ENCODE measurements at regions not wholly inside any gene's neighbourhood (a gene's known extent, or its start where the extent isn't known, plus 50 kb on each side); places are given as distances from the start of the nearest gene placed in this dataset.

DNA sequence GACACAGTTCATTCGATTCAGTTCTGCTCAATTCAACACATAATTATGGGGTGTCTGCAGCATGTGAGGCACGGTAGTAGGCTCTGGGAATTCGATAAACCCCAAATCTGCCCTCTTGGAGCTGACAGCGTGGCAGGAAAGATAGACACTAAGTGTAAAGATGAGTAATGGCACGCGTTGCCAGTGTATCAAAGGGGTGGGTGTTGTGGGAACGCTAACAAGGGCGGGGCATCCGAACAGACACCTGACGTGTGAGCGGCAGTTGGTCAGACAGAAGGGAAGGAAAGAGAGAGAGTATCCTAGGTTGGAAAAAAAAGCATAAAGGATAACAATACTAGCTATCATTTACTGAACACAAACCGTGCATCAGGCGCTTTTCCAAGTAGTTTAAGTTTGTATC, 125.7 kb upstream of the HAAO start:
- DNase-seq (ENCODE audit: low read depth) = no peak

DNA sequence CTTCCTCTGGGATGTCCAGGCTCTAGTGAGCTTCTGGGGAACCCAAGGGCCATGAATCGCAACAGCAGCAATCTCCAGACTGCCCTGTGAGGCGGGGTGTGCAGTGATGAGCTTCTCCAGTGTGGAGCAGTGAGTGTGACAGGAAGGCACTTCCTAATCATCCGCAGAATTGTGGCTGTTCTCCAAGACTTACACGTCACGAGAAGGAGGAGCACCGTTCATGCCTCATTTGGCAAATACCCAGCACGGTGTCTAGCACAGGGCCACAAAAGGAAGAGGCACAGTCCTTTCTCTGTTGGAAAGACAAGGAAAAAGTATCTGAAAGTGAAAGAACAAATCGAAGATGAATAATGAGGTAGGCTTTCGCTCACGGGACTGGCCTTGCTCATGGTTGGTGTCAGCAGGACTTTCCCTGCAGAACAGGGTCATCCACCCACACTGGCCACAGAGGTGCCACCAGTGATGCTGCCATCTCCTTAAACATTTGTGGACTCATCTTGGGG, 125.1 kb upstream of the HAAO start:
- DNase-seq (ENCODE audit: low read depth) = peak; percentile 69

DNA sequence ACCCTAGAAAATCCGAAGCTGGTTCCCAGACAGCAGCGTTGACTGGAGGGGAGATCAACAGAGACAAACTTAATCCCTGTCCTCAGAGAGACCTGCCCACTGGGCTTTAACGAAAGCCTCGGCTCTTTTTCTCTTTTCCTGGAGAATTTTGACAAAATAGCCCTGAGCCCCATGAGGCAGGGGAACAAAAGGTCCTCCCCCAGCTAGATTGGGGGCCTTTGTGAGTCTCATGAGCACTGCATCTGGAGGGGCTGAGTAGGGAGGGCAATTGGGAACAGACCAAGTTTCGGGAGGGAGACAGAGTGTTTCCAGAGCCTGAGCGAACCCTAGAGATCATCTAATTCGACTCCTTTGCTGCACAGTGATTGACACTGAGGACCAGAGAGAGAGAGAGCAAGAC, 123.9 kb upstream of the HAAO start:
- no peak for DNase-seq (ENCODE audit: low read depth)

GRCh38 chr2:42914860-42915259, 122.5 kb upstream of the HAAO start:
- no peak for DNase-seq (ENCODE audit: low read depth)

DNA sequence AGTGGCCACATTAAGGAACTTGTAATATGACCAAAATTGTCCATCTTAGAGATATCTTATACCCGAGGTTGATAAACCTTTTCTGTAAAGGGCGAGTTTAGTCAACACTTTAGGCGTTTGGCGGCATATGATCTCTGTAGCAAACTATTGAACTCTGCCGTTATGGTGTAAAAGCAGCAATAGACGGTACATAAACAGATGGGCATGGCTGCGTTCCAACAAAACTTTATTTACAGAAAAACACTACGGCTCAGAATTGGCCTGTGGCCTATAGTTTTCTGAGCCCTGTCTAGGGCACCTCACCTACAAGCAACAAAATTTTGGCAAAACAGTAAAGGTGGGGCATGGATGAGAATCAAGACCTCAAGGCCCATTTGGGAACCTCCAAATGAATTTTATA, 121.9 kb upstream of the HAAO start:
- DNase-seq (ENCODE audit: low read depth) = no peak

GRCh38 chr2:42913280-42913878, 121.0 kb upstream of the HAAO start:
- DNase-seq (ENCODE audit: low read depth) = no peak

- DNase-seq (ENCODE audit: low read depth) = no peak
These were observed 118.4 kb upstream of the HAAO start for GRCh38 chr2:42910645-42911405.

- no peak for DNase-seq (ENCODE audit: low read depth)
These were observed 117.6 kb upstream of the HAAO start for GRCh38 chr2:42909966-42910365.

- DNase-seq (ENCODE audit: low read depth) = no peak
These were observed 116.3 kb upstream of the HAAO start for GRCh38 chr2:42908518-42909200.

- DNase-seq (ENCODE audit: low read depth) = no peak
These were observed 115.5 kb upstream of the HAAO start for GRCh38 chr2:42907835-42908234.

DNA sequence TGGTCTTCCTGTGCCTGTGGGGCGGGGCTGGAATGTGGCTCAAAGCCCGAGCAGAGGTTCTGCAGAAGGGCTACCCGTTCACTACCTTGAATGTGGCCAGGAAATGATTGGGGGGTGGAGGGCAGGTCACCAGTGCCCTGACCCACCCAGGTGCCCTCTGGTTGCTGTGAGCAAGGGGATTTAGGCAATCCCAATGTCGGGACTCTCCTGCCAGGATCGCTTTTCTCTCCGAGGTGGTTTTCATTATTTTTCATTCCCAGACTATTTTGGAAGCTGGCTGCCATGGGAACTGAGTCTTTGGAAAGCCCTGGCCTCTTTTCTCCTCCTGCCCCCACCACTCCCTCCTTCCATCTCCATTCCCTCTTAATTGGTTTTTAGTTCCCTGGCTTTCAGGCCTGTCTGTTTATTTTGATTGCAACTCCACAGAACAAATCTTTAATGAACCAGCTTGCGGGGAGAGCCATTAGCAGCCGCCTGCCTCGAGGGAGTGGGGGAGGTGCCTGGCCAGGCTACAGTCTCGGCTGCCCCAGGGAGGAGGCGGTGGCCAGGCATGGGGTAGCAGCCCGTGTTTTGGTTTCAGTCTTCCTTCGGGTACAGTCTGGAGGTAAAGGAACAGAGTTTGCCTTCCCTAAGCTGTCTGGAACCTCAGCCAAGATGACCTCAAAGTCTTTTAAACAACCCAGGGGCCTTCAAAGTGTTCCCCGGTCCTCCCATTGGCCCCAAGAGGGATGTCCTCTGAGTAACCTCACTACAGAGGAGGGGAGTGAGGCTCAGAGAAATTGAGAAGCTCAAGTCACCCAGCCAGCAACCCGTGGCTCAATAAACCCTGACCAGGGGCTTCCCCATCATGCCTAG, 114.4 kb upstream of the HAAO start:
- DNase-seq (ENCODE audit: low read depth) = peak; percentile 70

- no peak for DNase-seq (ENCODE audit: low read depth)
These were observed 113.8 kb upstream of the HAAO start for GRCh38 chr2:42906111-42906556.

- peak; percentile 62 for DNase-seq (ENCODE audit: low read depth)
These were observed 113.1 kb upstream of the HAAO start for GRCh38 chr2:42905341-42906110.

- DNase-seq (ENCODE audit: low read depth) = no peak
These were observed 112.1 kb upstream of the HAAO start for GRCh38 chr2:42904576-42904876.

GRCh38 chr2:42903821-42904575, 111.6 kb upstream of the HAAO start:
- DNase-seq (ENCODE audit: low read depth) = no peak

- no peak for DNase-seq (ENCODE audit: low read depth)
These were observed 110.7 kb upstream of the HAAO start for GRCh38 chr2:42902939-42903709.

DNA sequence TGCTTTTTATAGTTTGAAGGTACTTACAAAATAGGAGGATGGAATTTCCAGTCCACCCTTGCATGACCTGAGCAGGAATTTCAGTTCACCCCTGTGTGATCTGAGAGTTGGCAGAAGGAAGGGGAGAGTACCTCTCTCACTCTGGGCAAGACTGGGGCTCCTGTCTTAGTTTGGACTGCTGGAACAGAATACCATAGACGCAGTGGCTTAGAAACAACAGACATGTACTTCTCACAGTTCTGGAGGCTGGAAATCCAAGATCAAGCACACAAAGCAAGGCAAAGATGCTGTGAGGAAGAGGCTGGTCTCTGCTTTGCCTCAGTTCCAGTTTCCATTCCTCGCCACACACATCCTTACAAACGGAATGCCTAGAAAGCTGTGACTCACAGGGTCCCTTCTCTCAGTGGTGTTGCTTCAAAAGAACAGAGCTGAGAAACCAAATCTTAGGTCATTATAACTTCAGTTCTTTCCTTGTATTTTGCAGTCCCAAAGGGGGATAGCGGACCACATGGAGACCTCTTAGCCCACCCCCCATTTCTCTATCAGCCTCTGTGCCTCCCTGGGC, 108.8 kb upstream of the HAAO start:
- no peak for DNase-seq (ENCODE audit: low read depth)

- no peak for DNase-seq (ENCODE audit: low read depth)
These were observed 108.0 kb upstream of the HAAO start for GRCh38 chr2:42900289-42900891.

GRCh38 chr2:42897358-42897757, 105.0 kb upstream of the HAAO start:
- no peak for DNase-seq (ENCODE audit: low read depth)

Data from fibroblast of the conjunctiva (primary cell).